ENCODE measurements at regions not wholly inside any gene's neighbourhood (a gene's known extent, or its start where the extent isn't known, plus 50 kb on each side); places are given as distances from the start of the nearest gene placed in this dataset.
"Not testable (repeated sequence)": the region's sequence is repeated elsewhere in the genome, so short reads cannot be mapped to it uniquely, and the experiment has no call there.

- Histone ChIP-seq H3K27ac (ENCODE audit: insufficient read depth, low read length, poor library complexity, severe bottlenecking) (no peak overlapping the region), H3K36me3 (ENCODE audit: control insufficient read depth, insufficient read depth, low read length) (no peaks in the 10 kb centered on the region), H3K4me1 (ENCODE audit: control insufficient read depth, insufficient read depth, low read length, poor library complexity, severe bottlenecking) (no peaks in the 10 kb centered on the region), H3K4me3 (ENCODE audit: low read depth, low read length) (no peak overlapping the region), H3K9me3 (ENCODE audit: control insufficient read depth in 2 of 2, low read length in 2 of 2) (peaks cover 4% of the 10 kb centered on the region in 2 experiments), H3K27me3 (ENCODE audit: control insufficient read depth, insufficient read depth, low read length) (no peaks in the 10 kb centered on the region)
- DNase-seq (no peak), ATAC-seq (ENCODE audit: low read depth in 2 of 2) (no peak)
- H3K4me3 Mint-ChIP-seq, result no peak overlapping the region
- no peaks in the 10 kb centered on the region for H3K27me3 Mint-ChIP-seq
- H3K4me1 Mint-ChIP-seq, result no peaks in the 10 kb centered on the region
- no peaks in the 10 kb centered on the region for H3K36me3 Mint-ChIP-seq
- peaks cover 0 to 28% (median 9%) of the 10 kb centered on the region in 7 donors for H3K9me3 Mint-ChIP-seq
- H3K27ac Mint-ChIP-seq, result no peak overlapping the region
Measured at GRCh38 chr16:61005952-61006351, 1030.3 kb downstream of the CDH8 start.

- ATAC-seq (ENCODE audit: low read depth in 2 of 2), result no peak
- H3K4me1 ChIP-seq (ENCODE audit: control insufficient read depth, insufficient read depth, low read length, poor library complexity, severe bottlenecking), result no peaks in the 10 kb centered on the region
Measured at GRCh38 chr16:61002479-61003204, 1033.6 kb downstream of the CDH8 start.

GRCh38 chr16:60991886-60992285, 1044.4 kb downstream of the CDH8 start:
- H3K9me3 Mint-ChIP-seq, result peaks cover 5 to 27% (median 14%) of the 10 kb centered on the region in 7 donors
- no peaks in the 10 kb centered on the region for H3K4me1 Mint-ChIP-seq
- ATAC-seq (ENCODE audit: low read depth in 2 of 2) (no peak), DNase-seq (no peak)
- no peaks in the 10 kb centered on the region for H3K27me3 Mint-ChIP-seq
- Histone ChIP-seq H3K4me3 (ENCODE audit: low read depth, low read length) (no peak overlapping the region), H3K4me1 (ENCODE audit: control insufficient read depth, insufficient read depth, low read length, poor library complexity, severe bottlenecking) (no peaks in the 10 kb centered on the region), H3K27ac (ENCODE audit: insufficient read depth, low read length, poor library complexity, severe bottlenecking) (no peak overlapping the region), H3K36me3 (ENCODE audit: control insufficient read depth, insufficient read depth, low read length) (no peaks in the 10 kb centered on the region), H3K27me3 (ENCODE audit: control insufficient read depth, insufficient read depth, low read length) (no peaks in the 10 kb centered on the region), H3K9me3 (ENCODE audit: control insufficient read depth in 2 of 2, low read length in 2 of 2) (peaks cover 2 to 4% of the 10 kb centered on the region in 2 experiments)
- no peaks in the 10 kb centered on the region for H3K36me3 Mint-ChIP-seq
- H3K27ac Mint-ChIP-seq, result no peak overlapping the region
- H3K4me3 Mint-ChIP-seq, result no peak overlapping the region

More at GRCh38 chr16:61002479-61003204, 1033.6 kb downstream of the CDH8 start:
- DNase-seq, result no peak
- Mint-ChIP-seq H3K27ac (no peak overlapping the region), H3K9me3 (peaks cover 0 to 39% (median 6%) of the 10 kb centered on the region in 7 donors), H3K27me3 (no peaks in the 10 kb centered on the region), H3K36me3 (no peaks in the 10 kb centered on the region), H3K4me3 (no peak overlapping the region), H3K4me1 (no peaks in the 10 kb centered on the region)
- Histone ChIP-seq H3K36me3 (ENCODE audit: control insufficient read depth, insufficient read depth, low read length) (no peaks in the 10 kb centered on the region), H3K27ac (ENCODE audit: insufficient read depth, low read length, poor library complexity, severe bottlenecking) (no peak overlapping the region), H3K27me3 (ENCODE audit: control insufficient read depth, insufficient read depth, low read length) (no peaks in the 10 kb centered on the region), H3K9me3 (ENCODE audit: control insufficient read depth in 2 of 2, low read length in 2 of 2) (peaks cover 4% of the 10 kb centered on the region in 2 experiments), H3K4me3 (ENCODE audit: low read depth, low read length) (no peak overlapping the region)

GRCh38 chr16:60989592-60989991, 1046.6 kb downstream of the CDH8 start:
- no peaks in the 10 kb centered on the region for H3K4me1 Mint-ChIP-seq
- Histone ChIP-seq H3K27ac (ENCODE audit: insufficient read depth, low read length, poor library complexity, severe bottlenecking) (no peak overlapping the region), H3K9me3 (ENCODE audit: control insufficient read depth in 2 of 2, low read length in 2 of 2) (peaks cover 2 to 4% of the 10 kb centered on the region in 2 experiments), H3K4me3 (ENCODE audit: low read depth, low read length) (no peak overlapping the region), H3K36me3 (ENCODE audit: control insufficient read depth, insufficient read depth, low read length) (no peaks in the 10 kb centered on the region), H3K4me1 (ENCODE audit: control insufficient read depth, insufficient read depth, low read length, poor library complexity, severe bottlenecking) (no peaks in the 10 kb centered on the region), H3K27me3 (ENCODE audit: control insufficient read depth, insufficient read depth, low read length) (no peaks in the 10 kb centered on the region)
- no peaks in the 10 kb centered on the region for H3K27me3 Mint-ChIP-seq
- H3K27ac Mint-ChIP-seq, result no peak overlapping the region
- DNase-seq (no peak), ATAC-seq (ENCODE audit: low read depth in 2 of 2) (no peak)
- H3K4me3 Mint-ChIP-seq, result no peak overlapping the region
- H3K36me3 Mint-ChIP-seq, result no peaks in the 10 kb centered on the region
- H3K9me3 Mint-ChIP-seq, result peaks cover 5 to 35% (median 15%) of the 10 kb centered on the region in 7 donors

- Histone ChIP-seq H3K4me3 (ENCODE audit: low read depth, low read length) (no peak overlapping the region), H3K27ac (ENCODE audit: insufficient read depth, low read length, poor library complexity, severe bottlenecking) (no peak overlapping the region), H3K36me3 (ENCODE audit: control insufficient read depth, insufficient read depth, low read length) (no peaks in the 10 kb centered on the region), H3K27me3 (ENCODE audit: control insufficient read depth, insufficient read depth, low read length) (no peaks in the 10 kb centered on the region), H3K9me3 (ENCODE audit: control insufficient read depth in 2 of 2, low read length in 2 of 2) (peaks cover 7 to 26% of the 10 kb centered on the region in 2 experiments), H3K4me1 (ENCODE audit: control insufficient read depth, insufficient read depth, low read length, poor library complexity, severe bottlenecking) (no peaks in the 10 kb centered on the region)
- H3K4me1 Mint-ChIP-seq, result no peaks in the 10 kb centered on the region
- H3K27ac Mint-ChIP-seq, result no peak overlapping the region
- no peak for ATAC-seq (ENCODE audit: low read depth in 2 of 2)
- H3K4me3 Mint-ChIP-seq, result no peak overlapping the region
- H3K27me3 Mint-ChIP-seq, result no peaks in the 10 kb centered on the region
- H3K36me3 Mint-ChIP-seq, result no peaks in the 10 kb centered on the region
- H3K9me3 Mint-ChIP-seq, result peaks cover 0 to 32% (median 7%) of the 10 kb centered on the region in 7 donors
- no peak for DNase-seq
Measured at GRCh38 chr16:60979119-60979518, 1057.1 kb downstream of the CDH8 start.

GRCh38 chr16:60949800-60950199, 1086.4 kb downstream of the CDH8 start:
- no peak overlapping the region for H3K4me3 Mint-ChIP-seq
- no peak overlapping the region for H3K27ac Mint-ChIP-seq
- Histone ChIP-seq H3K27me3 (ENCODE audit: control insufficient read depth, insufficient read depth, low read length) (no peaks in the 10 kb centered on the region), H3K9me3 (ENCODE audit: control insufficient read depth in 2 of 2, low read length in 2 of 2) (peaks cover 2 to 10% of the 10 kb centered on the region in 2 experiments), H3K36me3 (ENCODE audit: control insufficient read depth, insufficient read depth, low read length) (no peaks in the 10 kb centered on the region), H3K27ac (ENCODE audit: insufficient read depth, low read length, poor library complexity, severe bottlenecking) (no peak overlapping the region), H3K4me3 (ENCODE audit: low read depth, low read length) (no peak overlapping the region), H3K4me1 (ENCODE audit: control insufficient read depth, insufficient read depth, low read length, poor library complexity, severe bottlenecking) (no peaks in the 10 kb centered on the region)
- no peaks in the 10 kb centered on the region for H3K36me3 Mint-ChIP-seq
- no peaks in the 10 kb centered on the region for H3K4me1 Mint-ChIP-seq
- no peak for DNase-seq
- no peak for ATAC-seq (ENCODE audit: low read depth in 2 of 2)
- H3K9me3 Mint-ChIP-seq, result peaks cover 2 to 38% (median 9%) of the 10 kb centered on the region in 7 donors
- H3K27me3 Mint-ChIP-seq, result no peaks in the 10 kb centered on the region

- H3K27ac Mint-ChIP-seq, result no peak overlapping the region
- peaks cover 0 to 30% (median 7%) of the 10 kb centered on the region in 7 donors for H3K9me3 Mint-ChIP-seq
- H3K4me3 ChIP-seq (ENCODE audit: low read depth, low read length), result no peak overlapping the region
- H3K36me3 ChIP-seq (ENCODE audit: control insufficient read depth, insufficient read depth, low read length), result no peaks in the 10 kb centered on the region
- ATAC-seq (ENCODE audit: low read depth in 2 of 2) (no peak), DNase-seq (no peak)
- no peaks in the 10 kb centered on the region for H3K27me3 Mint-ChIP-seq
- no peaks in the 10 kb centered on the region for H3K36me3 Mint-ChIP-seq
- H3K4me1 Mint-ChIP-seq, result no peaks in the 10 kb centered on the region
- no peaks in the 10 kb centered on the region for H3K27me3 ChIP-seq (ENCODE audit: control insufficient read depth, insufficient read depth, low read length)
- peaks cover 3 to 10% of the 10 kb centered on the region in 2 experiments for H3K9me3 ChIP-seq (ENCODE audit: control insufficient read depth in 2 of 2, low read length in 2 of 2)
- no peak overlapping the region for H3K4me3 Mint-ChIP-seq
- no peaks in the 10 kb centered on the region for H3K4me1 ChIP-seq (ENCODE audit: control insufficient read depth, insufficient read depth, low read length, poor library complexity, severe bottlenecking)
- H3K27ac ChIP-seq (ENCODE audit: insufficient read depth, low read length, poor library complexity, severe bottlenecking), result no peak overlapping the region
Measured at GRCh38 chr16:60945225-60945624, 1091.0 kb downstream of the CDH8 start.

- H3K36me3 Mint-ChIP-seq; H3K9me3 ChIP-seq (ENCODE audit: control insufficient read depth in 2 of 2, low read length in 2 of 2); H3K27me3 ChIP-seq (ENCODE audit: control insufficient read depth, insufficient read depth, low read length); H3K4me3 Mint-ChIP-seq; ATAC-seq (ENCODE audit: low read depth in 2 of 2); H3K27ac ChIP-seq (ENCODE audit: insufficient read depth, low read length, poor library complexity, severe bottlenecking); H3K4me3 ChIP-seq (ENCODE audit: low read depth, low read length); H3K4me1 Mint-ChIP-seq; H3K4me1 ChIP-seq (ENCODE audit: control insufficient read depth, insufficient read depth, low read length, poor library complexity, severe bottlenecking); H3K27ac Mint-ChIP-seq; H3K27me3 Mint-ChIP-seq; DNase-seq; H3K36me3 ChIP-seq (ENCODE audit: control insufficient read depth, insufficient read depth, low read length): not testable (repeated sequence)
- peaks cover 0 to 37% (median 10%) of the 10 kb centered on the region in 7 donors for H3K9me3 Mint-ChIP-seq
Measured at GRCh38 chr16:60936189-60936588, 1100.0 kb downstream of the CDH8 start.

All from CD4-positive, CD25-positive, alpha-beta regulatory T cell (primary cell).